ENCODE measurements at regions not wholly inside any gene's neighbourhood (a gene's known extent, or its start where the extent isn't known, plus 50 kb on each side); places are given as distances from the start of the nearest gene placed in this dataset.

DNA sequence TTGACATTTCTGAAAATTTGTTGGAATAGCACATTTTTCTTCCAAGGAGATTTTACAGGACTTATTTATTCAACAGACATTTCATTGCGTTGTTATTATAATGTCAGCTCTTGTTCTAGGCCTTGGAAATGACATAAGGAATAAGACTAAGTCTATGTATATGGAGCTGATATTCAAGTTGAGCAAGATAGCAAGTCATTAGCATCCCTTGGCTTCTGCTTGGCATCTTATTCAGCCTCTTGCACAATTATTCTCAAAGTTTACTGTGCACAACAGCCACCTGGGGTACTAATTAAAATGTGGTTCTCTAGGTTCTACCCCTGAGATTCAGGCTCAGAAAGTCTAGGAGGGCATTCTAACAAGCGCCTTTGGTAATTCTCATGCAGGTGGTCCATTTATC, 304.8 kb upstream of the DDI1 start:
- TF ChIP-seq CTCF (IDR thresholded peaks at IDR 0.05): no peak
- TF ChIP-seq POLR2A (IDR thresholded peaks at IDR 0.05): no peak
- no peak for TF ChIP-seq EP300 (IDR thresholded peaks at IDR 0.05)
- no peak for TF ChIP-seq POLR2AphosphoS5 (IDR thresholded peaks at IDR 0.05)
